ENCODE measurements at regions not wholly inside any gene's neighbourhood (a gene's known extent, or its start where the extent isn't known, plus 50 kb on each side); places are given as distances from the start of the nearest gene placed in this dataset.

- no peak for DNase-seq
These were observed 141.6 kb upstream of the CXCR4 start for GRCh38 chr2:136259551-136259950.

- DNase-seq = no peak
These were observed 139.9 kb upstream of the CXCR4 start for GRCh38 chr2:136257893-136258292.

GRCh38 chr2:136255648-136256461 lies 137.9 kb upstream of the CXCR4 start:
- DNase-seq = peak; percentile 10

GRCh38 chr2:136255127-136255526 lies 137.2 kb upstream of the CXCR4 start:
- DNase-seq = no peak

DNA sequence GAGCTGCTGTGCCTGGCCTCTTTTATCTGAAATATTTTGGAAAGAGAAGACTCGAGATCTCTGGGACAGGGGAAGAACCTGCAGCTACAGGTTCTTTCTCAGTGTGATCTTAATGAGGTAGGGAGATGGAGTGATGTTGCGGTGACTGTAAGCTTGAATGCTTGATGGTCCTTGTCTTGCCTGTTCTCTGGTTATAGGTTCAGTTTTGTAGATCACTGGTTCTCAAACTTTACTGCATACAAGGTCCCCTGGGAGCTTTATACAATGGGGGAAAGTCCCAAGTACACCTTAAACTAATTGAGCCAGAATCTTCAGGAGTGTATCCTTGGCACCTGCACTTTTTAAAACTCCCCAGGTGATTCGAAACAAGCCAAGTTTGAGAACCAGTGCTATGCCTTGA lies 136.7 kb upstream of the CXCR4 start:
- no peak for DNase-seq

- DNase-seq = no peak
These were observed 135.5 kb upstream of the CXCR4 start for GRCh38 chr2:136253288-136254004.

DNA sequence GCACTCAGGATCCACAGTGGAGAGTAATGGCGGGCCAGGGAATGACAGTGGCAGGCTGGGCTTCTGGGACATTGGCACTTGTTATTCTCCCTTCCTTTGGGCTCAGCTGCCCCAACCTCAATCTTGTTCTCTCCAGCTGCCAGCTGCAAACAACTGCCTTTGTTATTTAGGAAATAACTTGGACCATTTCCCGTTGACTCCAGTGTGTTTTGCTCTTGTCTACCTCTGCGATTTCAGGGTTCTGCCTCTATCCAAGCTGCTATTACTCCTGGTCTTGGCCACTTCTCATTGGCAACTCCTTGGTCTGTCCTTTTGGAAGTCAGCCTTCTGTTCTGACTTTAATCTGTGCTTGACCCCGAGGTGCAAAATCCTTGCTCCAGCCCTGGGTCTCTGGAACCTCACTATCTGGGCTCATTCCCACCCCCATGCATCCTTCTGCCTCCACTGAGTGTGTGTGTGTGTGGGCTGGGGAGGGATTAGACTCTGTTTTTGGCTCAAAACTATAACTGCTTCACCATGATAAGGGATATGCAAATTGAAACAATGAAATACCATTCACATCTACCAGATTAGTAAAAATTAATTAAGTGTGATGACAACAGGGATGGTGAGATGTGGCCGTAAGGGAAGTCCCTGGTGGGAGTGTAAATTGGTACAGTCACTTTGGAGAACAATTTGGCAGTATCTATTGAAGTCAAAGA lies 134.1 kb upstream of the CXCR4 start:
- DNase-seq = no peak

DNA sequence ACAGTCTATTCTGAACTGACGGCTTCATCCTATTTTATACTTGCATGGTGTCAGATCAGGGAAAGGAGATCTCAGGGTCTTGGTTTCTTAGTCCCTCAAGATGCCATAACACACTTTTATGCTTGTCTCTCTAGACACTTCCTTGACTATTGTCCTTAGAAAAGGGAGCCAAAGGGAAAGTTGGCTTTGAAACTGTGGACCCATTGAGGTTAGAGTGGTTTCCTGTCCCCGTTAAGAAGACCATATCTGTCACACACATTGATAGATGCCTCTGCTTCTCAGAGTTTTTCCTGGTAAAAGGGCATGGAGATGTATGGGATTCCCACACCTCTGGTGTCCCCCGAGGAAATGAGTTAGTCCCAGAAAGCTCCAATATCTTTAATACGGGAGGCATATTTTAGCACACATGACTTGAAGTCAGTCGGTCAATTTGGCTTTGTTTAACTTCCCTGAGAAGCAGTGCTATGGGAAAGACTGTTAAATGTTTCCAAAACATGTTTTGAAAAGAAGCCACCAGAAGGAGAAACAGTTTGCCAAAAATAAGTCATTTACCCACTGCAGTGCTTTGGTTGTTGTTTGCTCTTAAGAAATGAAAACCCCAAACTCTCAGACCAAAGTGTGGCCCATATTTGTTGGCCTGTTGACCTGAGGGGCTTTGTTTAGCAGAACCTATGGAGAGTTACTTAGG lies 133.4 kb upstream of the CXCR4 start:
- DNase-seq = no peak

DNA sequence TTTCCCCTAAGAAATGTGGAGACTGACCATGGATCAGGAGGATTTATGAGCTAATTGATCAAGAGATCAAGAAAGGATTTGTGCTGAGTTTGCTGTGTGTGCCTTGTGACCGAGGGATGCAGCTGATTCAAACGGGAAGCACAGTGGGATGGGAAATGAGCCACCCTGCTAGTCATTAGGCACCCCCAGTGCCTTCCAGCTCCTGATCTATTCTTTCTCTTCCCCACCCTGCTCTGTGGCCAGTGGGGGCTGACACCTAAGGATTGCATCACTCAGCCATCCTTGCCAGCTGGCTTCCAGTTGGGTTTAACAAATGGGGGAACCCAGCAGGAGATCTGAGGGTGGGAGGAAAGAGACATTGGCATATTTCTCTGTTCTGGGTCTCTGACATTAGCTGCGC lies 132.2 kb upstream of the CXCR4 start:
- DNase-seq = no peak

DNA sequence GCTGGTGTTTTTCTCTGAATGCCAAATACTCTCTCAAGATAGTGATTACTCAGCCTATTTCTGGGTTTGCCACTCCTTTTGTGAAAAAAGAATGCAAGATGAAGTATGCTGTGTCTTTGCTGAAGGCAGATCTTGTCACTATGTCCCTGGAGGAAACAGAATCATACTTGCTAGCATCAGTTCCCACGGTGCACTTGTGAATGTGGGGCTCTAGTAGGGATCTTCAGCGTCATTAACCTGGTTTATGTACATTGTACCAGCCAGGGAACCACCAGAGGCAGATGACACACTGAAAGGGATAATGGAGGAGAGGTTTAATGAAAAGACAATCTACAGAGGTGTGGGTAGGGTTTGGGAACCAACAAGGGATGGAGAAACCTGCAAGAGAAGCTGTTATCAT lies 131.0 kb upstream of the CXCR4 start:
- no peak for DNase-seq

GRCh38 chr2:136248242-136248641 lies 130.3 kb upstream of the CXCR4 start:
- DNase-seq = peak; percentile 64

DNA sequence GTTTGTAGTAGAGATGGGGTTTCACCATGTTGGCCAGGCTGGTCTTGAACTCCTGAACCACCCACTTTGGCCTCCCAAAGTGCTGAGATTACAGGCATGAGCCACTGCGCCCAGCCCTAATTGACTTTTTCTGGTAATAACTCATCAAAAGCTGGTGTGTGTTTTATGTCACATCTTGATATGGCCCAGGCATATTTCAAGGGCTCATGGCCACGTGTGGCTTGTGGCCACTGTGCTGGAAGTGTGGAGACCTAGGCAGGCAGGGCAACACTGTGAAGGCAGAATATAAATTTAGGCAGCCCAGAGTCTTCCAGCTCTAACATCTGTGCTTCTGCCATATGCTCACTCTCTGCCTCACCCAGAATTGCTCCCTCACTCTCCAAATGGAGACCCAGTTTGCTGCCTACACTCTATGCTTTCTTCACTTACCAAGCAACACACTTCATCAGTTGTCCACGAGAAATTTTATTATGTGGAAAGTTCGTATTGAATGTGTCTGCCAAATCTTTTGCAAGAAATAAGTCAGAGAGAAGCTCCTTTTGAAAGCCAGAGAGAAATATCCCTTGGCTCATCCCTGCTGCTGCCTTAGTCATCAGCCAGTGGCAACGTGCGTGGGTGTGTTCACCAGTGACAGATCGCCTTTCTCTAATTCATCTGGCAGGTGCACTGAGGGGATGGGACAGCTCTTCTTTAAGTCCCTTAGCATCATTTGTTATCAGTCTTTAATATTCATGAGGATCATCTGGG lies 129.4 kb upstream of the CXCR4 start:
- peak; percentile 9 for DNase-seq

DNA sequence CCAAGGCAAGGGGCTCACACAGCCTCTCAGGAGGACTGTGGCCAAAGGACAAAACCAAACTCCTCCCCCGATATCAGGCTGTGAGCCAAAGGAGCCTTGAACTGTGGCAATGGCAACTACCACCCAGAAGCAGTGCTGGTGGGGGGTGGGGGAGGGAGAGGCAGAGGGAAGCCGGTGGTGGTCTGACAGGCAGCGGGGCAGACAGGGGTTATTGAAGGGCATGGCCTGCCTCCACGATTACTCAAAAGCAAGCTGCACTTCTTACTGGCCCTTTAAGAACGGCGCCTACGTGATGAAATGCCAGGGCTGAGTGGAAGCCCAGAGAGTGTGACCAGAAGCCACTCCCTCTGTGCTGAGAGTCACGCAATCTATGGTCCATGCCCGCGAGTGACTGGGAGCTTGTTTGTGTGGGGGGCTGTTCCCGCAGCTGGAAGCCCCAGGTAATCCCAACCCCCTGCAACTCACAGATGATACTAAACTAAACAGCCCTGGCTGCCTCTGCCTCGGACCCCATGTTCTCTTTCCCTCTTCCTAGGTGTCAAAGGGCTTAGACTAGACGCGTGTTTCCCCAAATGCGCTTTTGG lies 128.2 kb upstream of the CXCR4 start:
- no peak for DNase-seq

GRCh38 chr2:136245211-136245610 lies 127.3 kb upstream of the CXCR4 start:
- no peak for DNase-seq

DNA sequence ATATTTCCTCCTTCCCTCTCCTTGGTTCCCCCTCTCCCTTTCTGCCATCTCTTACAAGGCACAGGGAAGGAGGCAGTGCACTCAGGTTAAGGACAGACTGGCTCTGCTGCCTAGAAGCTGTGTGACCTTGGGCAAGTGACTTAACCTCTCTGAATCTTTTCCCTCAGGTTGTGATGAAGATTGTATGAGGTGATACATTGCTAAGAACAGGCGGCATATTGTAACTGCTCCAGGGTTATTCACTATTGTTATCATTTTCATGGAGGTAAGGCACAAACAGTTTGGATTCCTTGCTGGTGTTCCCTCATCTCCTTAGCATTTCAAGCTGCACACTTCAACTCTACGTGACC lies 126.6 kb upstream of the CXCR4 start:
- no peak for DNase-seq

DNA sequence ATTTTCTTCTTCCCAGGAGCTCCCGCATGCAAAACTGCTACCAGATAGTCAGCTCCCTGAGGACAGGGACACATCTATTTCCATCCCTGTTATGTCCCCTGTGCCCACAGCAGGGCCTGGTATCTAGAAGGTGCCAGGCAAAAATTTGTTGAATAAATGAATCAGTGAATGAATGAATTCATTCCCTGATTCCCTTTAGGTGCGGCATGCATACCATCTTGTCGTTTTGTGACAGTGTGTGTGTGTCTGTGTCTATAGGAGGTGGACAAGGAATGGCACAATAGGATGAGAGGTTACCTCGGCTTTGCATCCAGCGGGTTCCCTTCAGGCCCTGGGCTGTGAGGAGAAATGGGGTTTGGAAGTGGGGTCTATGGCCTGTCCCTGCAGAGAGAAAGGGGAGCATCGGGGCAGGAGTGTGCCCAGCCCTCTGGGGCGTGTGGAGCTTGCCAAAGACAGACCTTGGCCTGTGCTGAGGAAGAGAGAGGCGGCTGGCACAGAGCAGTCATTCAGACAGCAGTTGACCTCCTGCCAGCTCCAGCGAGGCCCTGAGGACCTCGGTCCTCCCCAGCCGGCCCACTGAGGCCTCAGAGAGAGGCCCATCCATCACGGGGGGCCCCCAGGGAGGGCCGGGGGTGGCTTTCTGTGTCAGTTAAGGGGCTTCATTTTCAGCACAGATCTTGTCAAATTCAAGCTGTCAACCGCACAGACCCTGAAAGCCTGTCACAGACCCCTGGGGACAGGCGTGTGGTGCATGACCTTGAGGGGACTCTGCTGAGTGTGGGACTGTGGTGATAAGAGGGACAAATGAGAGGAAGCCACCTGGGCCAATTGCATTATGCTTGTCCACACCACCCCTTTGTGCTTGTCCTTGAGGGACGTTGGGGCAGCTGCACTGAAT lies 125.9 kb upstream of the CXCR4 start:
- no peak for DNase-seq

- no peak for DNase-seq
These were observed 124.8 kb upstream of the CXCR4 start for GRCh38 chr2:136242687-136243277.

- no peak for DNase-seq
These were observed 124.2 kb upstream of the CXCR4 start for GRCh38 chr2:136242100-136242499.

DNA sequence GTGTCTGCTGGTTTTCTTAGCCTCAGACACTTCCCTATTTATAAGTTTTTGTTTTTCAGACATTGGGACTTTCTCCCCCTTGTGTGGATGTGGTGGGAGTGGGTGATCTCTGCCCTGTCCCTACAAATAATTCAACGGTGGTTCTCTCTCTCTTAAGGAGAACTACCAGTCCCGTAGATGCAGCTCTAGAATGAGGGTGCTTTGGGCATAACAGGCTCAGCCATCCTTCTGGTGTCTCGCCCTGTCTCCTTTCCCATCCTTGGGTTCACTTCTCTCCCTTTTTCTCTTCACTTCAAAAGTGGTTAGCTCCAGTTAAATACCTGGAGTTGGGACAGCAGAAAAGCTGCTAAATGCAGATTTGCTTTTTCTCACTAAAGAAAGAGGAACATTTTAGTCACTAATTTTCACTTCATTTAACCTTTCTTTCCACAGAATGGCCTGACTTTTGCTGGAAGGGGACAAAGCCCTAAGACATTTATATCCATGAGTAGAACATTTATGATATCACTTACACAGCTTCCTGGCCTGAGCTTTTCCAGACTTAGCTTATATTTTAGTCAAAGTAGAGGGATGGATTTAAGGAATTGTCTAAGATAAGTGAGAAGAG lies 121.2 kb upstream of the CXCR4 start:
- no peak for DNase-seq
